GM18498 (cell line): ENCODE measurements at regions not wholly inside any gene's neighbourhood (a gene's known extent, or its start where the extent isn't known, plus 50 kb on each side); places are given as distances from the start of the nearest gene placed in this dataset.

Experiments used
- ATAC-seq: cut with Tn5 transposase; IDR thresholded peaks from one replicate; pipeline ENCODE4 v1.9.1; 2021; ENCODE audit warnings: mild to moderate bottlenecking, moderate library complexity; ENCODE audit not compliant: unreplicated experiment

- ATAC-seq: no peak
Observed at GRCh38 chr1:204818998-204819397, 51.7 kb upstream of the NFASC start.

- ATAC-seq: no peak
Observed at GRCh38 chr1:204819495-204819894, 51.2 kb upstream of the NFASC start.
